HepG2 (cell line): ENCODE measurements at regions not wholly inside any gene's neighbourhood (a gene's known extent, or its start where the extent isn't known, plus 50 kb on each side); places are given as distances from the start of the nearest gene placed in this dataset.

Experiments
- ATAC-seq: fragments of 200-7000 bp; cut with Tn5 transposase; 3 replicates; pipeline ENCODE4 v1.9.1; 2020; ENCODE audit warnings: mild to moderate bottlenecking, moderate library complexity
- BruUV-seq: library from RNA; stranded (reverse); fragments of 400-500 nt; replicated peaks from 2 replicates; lab custom pipeline; 2021; lab: Mats Ljungman, UMichigan
- CTCF ChIA-PET: fragments of 300-600 bp; formaldehyde crosslinking; extraction: SDS; loops from one replicate; lab custom pipeline; 2021; ENCODE audit warnings: low total read pairs, inconsistent platforms, low intra/inter-chr PET ratio; lab: Yijun Ruan, JAX
- POLR2A ChIA-PET: fragments of 350-600 bp; sonication (Branson Sonifier 250); formaldehyde crosslinking; loops from one replicate; lab custom pipeline; 2020; ENCODE audit warnings: antibody characterized with exemption, inconsistent platforms; lab: Yijun Ruan, JAX
- DNase-seq: peaks from one replicate; pipeline ENCODE4 v3.0.0-alpha.2; 2015; ENCODE audit warnings: low spot score
- FAIRE-seq: peaks from 3 replicates; lab custom pipeline; 2011; peaks lifted over from hg19 to GRCh38; lab: Jason Lieb, UNC
- H2AFZ ChIP-seq: one replicate; pipeline ENCODE4 v1.6.1; 2011; ENCODE audit warnings: low read length, inconsistent platforms
- H3K27ac ChIP-seq: fragments of 300-600 bp; 3 replicates; pipeline ENCODE4 v1.8.0; 2011; ENCODE audit warnings: mixed run types, mild to moderate bottlenecking, mixed read lengths, low read length, inconsistent platforms; ENCODE audit not compliant: insufficient read depth; ENCODE audit errors: extremely low read length
- H3K27me3 ChIP-seq, 2 experiments: fragments of 200-600 bp in 1 of 2; 2 replicates in 1 of 2; 3 replicates in 1 of 2; pipeline versions ENCODE4 v1.6.0 to v1.8.0; 2011; ENCODE audit warnings: low read length in 2 of 2, mild to moderate bottlenecking in 2 of 2, moderate library complexity in 2 of 2, inconsistent platforms in 1 of 2; ENCODE audit not compliant: insufficient read depth in 2 of 2, control insufficient read depth in 1 of 2
- H3K36me3 ChIP-seq, 2 experiments: fragments of 200-600 bp in 1 of 2; replicated peaks in 1 of 2; 2 replicates in 1 of 2; 3 replicates in 1 of 2; pipeline versions ENCODE4 v1.5.1 to v1.8.0; 2011; ENCODE audit warnings: low read length in 2 of 2, inconsistent platforms in 1 of 2; ENCODE audit not compliant: insufficient read depth in 2 of 2, control insufficient read depth in 1 of 2
- H3K4me1 ChIP-seq: 2 replicates; pipeline ENCODE4 v1.5.1; 2012; ENCODE audit warnings: low read length, inconsistent platforms; ENCODE audit not compliant: insufficient read depth
- H3K4me2 ChIP-seq: 2 replicates; pipeline ENCODE4 v1.6.0; 2011; ENCODE audit warnings: low read depth, low read length, inconsistent platforms
- H3K4me3 ChIP-seq, 3 experiments: fragments of 200-600 bp in 1 of 3; sonication (generic), shearing (Covaris generic) in 1 of 3; replicated peaks in 1 of 3; 2 replicates each; pipeline ENCODE4 v1.5.1; 2011 to 2016; ENCODE audit warnings: low read length in 3 of 3, inconsistent platforms in 2 of 3, low read depth in 2 of 3, mild to moderate bottlenecking in 2 of 3, control low read depth in 1 of 3, mixed read lengths in 1 of 3; ENCODE audit not compliant: insufficient read depth in 1 of 3
- H3K79me2 ChIP-seq: one replicate; pipeline ENCODE4 v1.6.1; 2011; ENCODE audit warnings: low read length, inconsistent platforms; ENCODE audit not compliant: insufficient read depth
- H3K9ac ChIP-seq: 2 replicates; pipeline ENCODE4 v1.6.0; 2011; ENCODE audit warnings: mild to moderate bottlenecking, low read depth, low read length, inconsistent platforms; ENCODE audit not compliant: insufficient read depth
- H3K9me3 ChIP-seq: 2 replicates; pipeline ENCODE4 v1.5.1; 2012; ENCODE audit warnings: mild to moderate bottlenecking, low read length
- H4K20me1 ChIP-seq: 2 replicates; pipeline ENCODE4 v1.6.0; 2011; ENCODE audit warnings: inconsistent platforms, mild to moderate bottlenecking, low read length, moderate library complexity; ENCODE audit not compliant: insufficient read depth
- ARID4A ChIP-seq: sonication (generic); formaldehyde crosslinking; IDR thresholded peaks from 2 replicates; pipeline ENCODE4 v1.5.0; 2020; ENCODE audit warnings: mild to moderate bottlenecking, missing genetic modification reagents, borderline replicate concordance
- CSRNP1 ChIP-seq: sonication (generic); formaldehyde crosslinking; IDR thresholded peaks from 2 replicates; pipeline ENCODE4 v1.8.1; 2023; ENCODE audit warnings: mild to moderate bottlenecking, missing genetic modification reagents
- HNF1A ChIP-seq, 2 experiments: sonication (generic) in 1 of 2; formaldehyde crosslinking in 1 of 2; IDR thresholded peaks; 2 replicates each; pipeline versions ENCODE4 v1.4.0 to v1.6.1; 2016 to 2020; ENCODE audit warnings: borderline replicate concordance in 1 of 2, low read depth in 1 of 2, mild to moderate bottlenecking in 1 of 2, missing genetic modification reagents in 1 of 2
- KLF9 ChIP-seq: IDR thresholded peaks from 2 replicates; pipeline ENCODE4 v1.6.1; 2016; ENCODE audit warnings: low read depth
- NCOR1 ChIP-seq: fragments of 200-600 bp; sonication (generic); IDR thresholded peaks from 2 replicates; pipeline ENCODE4 v1.7.0; 2017; ENCODE audit warnings: antibody characterized with exemption, low read length, borderline replicate concordance
- NFIB ChIP-seq: sonication (generic); formaldehyde crosslinking; IDR thresholded peaks from 2 replicates; pipeline ENCODE4 v1.9.0; 2021; ENCODE audit warnings: missing genetic modification reagents, mild to moderate bottlenecking, borderline replicate concordance
- PAWR ChIP-seq: sonication (generic); formaldehyde crosslinking; IDR thresholded peaks from 2 replicates; pipeline ENCODE4 v1.4.0; 2020; ENCODE audit warnings: missing genetic modification reagents, mild to moderate bottlenecking, borderline replicate concordance
- PBX2 ChIP-seq: IDR thresholded peaks from 2 replicates; pipeline ENCODE4 v1.6.1; 2016; ENCODE audit warnings: control low read depth
- ZBTB1 ChIP-seq: sonication (generic); formaldehyde crosslinking; IDR thresholded peaks from 2 replicates; pipeline ENCODE4 v1.4.0; 2020; ENCODE audit warnings: missing genetic modification reagents, borderline replicate concordance
- ZNF430 ChIP-seq: sonication (generic); formaldehyde crosslinking; IDR thresholded peaks from 2 replicates; pipeline ENCODE4 v1.9.0; 2021; ENCODE audit warnings: mild to moderate bottlenecking, missing genetic modification reagents
- ZNF790 ChIP-seq: sonication (generic); formaldehyde crosslinking; IDR thresholded peaks from 2 replicates; pipeline ENCODE4 v1.8.0; 2022; ENCODE audit warnings: missing genetic modification reagents, mild to moderate bottlenecking, borderline replicate concordance
- WGBS: methylation state at CpG from one replicate; pipeline ENCODE4 v1.1.6; 2017; ENCODE audit warnings: low lambda C conversion rate; 5-methylcytosine and 5-hydroxymethylcytosine counted together
- in situ Hi-C: cut with HindIII; loops from 2 replicates; pipeline ENCODE4 v1.10.0; 2017; ENCODE audit warnings: low pct_unique_long_range_greater_than_20kb; ENCODE audit not compliant: extremely low pct_ligation_motif_present
- intact Hi-C: fragments of 100-400 bp; cut with micrococcal nuclease; formaldehyde crosslinking; loops from one replicate; pipeline ENCODE4 v1.10.0; 2022; ENCODE audit not compliant: unreplicated experiment
- TF ChIP-seq, protein P1 (sequence below): sonication (generic); formaldehyde crosslinking; IDR thresholded peaks from 2 replicates; pipeline ENCODE4 v1.8.1; 2023; ENCODE audit warnings: mild to moderate bottlenecking, moderate library complexity, missing genetic modification reagents

DNA sequence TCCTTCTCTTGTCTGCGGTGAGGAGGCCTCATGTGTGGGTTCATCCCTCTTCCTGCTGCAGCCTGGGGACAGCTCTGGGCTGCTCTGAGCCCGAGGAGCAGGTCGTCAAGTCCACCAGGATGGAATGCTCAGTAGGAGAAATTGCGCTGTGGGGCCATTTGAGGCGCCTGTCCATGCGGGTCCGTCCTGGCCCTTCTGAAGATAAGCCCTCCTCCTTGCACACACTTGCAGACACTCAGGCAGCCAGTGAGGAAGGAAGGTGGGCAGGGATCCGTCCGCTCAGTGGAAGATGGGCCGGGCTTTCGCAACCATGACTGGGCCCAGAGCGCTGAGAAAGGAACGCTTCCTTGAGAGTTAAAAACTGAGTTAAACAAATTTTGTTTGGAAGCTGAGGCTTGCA, 356.8 kb downstream of the GLRX3 start:
- FAIRE-seq, result no peak
- Histone ChIP-seq H3K9me3 (no peaks in the 10 kb centered on the region), H3K4me1 (no peaks in the 10 kb centered on the region), H3K4me3 (no peak overlapping the region), H3K79me2 (no peaks in the 10 kb centered on the region), H4K20me1 (no peaks in the 10 kb centered on the region), H3K27me3 (peaks cover 0 to 5% of the 10 kb centered on the region in 2 experiments; a peak in 2 of 5 replicates), H3K4me2 (no peak overlapping the region), H3K9ac (no peak overlapping the region), H3K36me3 (no peaks in the 10 kb centered on the region), H2AFZ (no peak overlapping the region), H3K27ac (no peak overlapping the region)
- WGBS, result 38% methylated on average over 13 of the region's 13 CpGs
- no peak for DNase-seq
- intact Hi-C loops, result no loop called here
- no peak for ATAC-seq
- BruUV-seq, result no TSS peak
- no peak for TF ChIP-seq CSRNP1
- no peak for TF ChIP-seq ZNF430
- no peak for TF ChIP-seq HNF1A (IDR thresholded peaks at IDR 0.05; ENCODE audit: low read depth)
- no peak for TF ChIP-seq HNF1A (CRISPR knock-in tag; IDR thresholded peaks at IDR 0.05; ENCODE audit: borderline replicate concordance)
- TF ChIP-seq PBX2 (CRISPR knock-in tag), result no peak
- no peak for TF ChIP-seq ARID4A
- TF ChIP-seq, protein P1, sequence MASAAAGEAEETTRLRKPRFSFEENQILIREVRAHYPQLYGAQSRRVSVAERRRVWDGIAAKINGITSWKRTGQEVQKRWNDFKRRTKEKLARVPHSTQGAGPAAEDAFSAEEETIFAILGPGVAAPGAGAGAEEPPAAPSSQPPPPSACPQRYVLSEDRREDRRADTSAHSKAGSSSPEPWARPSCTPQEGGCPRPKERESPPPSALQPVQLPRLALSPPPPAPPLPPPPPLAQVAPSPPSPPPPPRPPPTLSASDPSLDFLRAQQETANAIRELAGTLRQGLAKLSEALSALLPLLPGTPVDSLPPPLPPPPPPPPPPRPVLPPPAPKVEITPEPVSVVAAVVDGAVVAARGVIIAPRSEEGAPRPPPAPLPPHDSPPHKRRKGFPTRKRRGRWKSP (CRISPR knock-in tag), result no peak
- TF ChIP-seq ZNF790, result no peak
- no peak for TF ChIP-seq ZBTB1 (CRISPR knock-in tag)
- TF ChIP-seq PAWR (CRISPR knock-in tag), result no peak
- TF ChIP-seq NFIB, result no peak
- no peak for TF ChIP-seq NCOR1
- TF ChIP-seq KLF9 (CRISPR knock-in tag), result no peak
- ChIA-PET CTCF (no interaction called here), POLR2A (no interaction called here)
- in situ Hi-C loops, result no loop called here
